Small intestine (tissue), 7 donors: ENCODE measurements at regions not wholly inside any gene's neighbourhood (a gene's known extent, or its start where the extent isn't known, plus 50 kb on each side); places are given as distances from the start of the nearest gene placed in this dataset.
"Not testable (repeated sequence)": the region's sequence is repeated elsewhere in the genome, so short reads cannot be mapped to it uniquely, and the experiment has no call there.

Source experiments
- DNase-seq, 2 donors: peaks; one replicate each; pipeline versions ENCODE4 v3.0.0 to v3.0.0-alpha.2; 2013
- FAIRE-seq: peaks from 2 replicates; lab custom pipeline; 2012; peaks lifted over from hg19 to GRCh38; lab: Jason Lieb, UNC
- H3K27ac ChIP-seq, 3 donors: one replicate each; pipeline ENCODE4 v1.5.1; 2013; ENCODE audit warnings: low read length in 2 of 3, mild to moderate bottlenecking in 2 of 3, control low read depth in 1 of 3, inconsistent platforms in 1 of 3, low read depth in 1 of 3, moderate library complexity in 1 of 3
- H3K27me3 ChIP-seq, 3 donors: one replicate each; pipeline ENCODE4 v1.6.1; 2013; ENCODE audit warnings: low read length in 3 of 3, inconsistent platforms in 1 of 3; ENCODE audit not compliant: control insufficient read depth in 3 of 3, insufficient read depth in 3 of 3
- H3K36me3 ChIP-seq, 3 donors: one replicate each; pipeline ENCODE4 v1.6.1; 2013; ENCODE audit warnings: low read length in 3 of 3, inconsistent platforms in 1 of 3, low read depth in 1 of 3, mild to moderate bottlenecking in 1 of 3, moderate library complexity in 1 of 3; ENCODE audit not compliant: control insufficient read depth in 3 of 3, insufficient read depth in 2 of 3
- H3K4me1 ChIP-seq, 3 donors: one replicate each; pipeline ENCODE4 v1.6.1; 2013; ENCODE audit warnings: low read length in 2 of 3, inconsistent platforms in 1 of 3, low read depth in 1 of 3, mild to moderate bottlenecking in 1 of 3, moderate library complexity in 1 of 3; ENCODE audit not compliant: control insufficient read depth in 3 of 3, insufficient read depth in 2 of 3
- H3K4me3 ChIP-seq, 3 donors: one replicate each; pipeline ENCODE4 v1.5.1; 2013; ENCODE audit warnings: low read length in 3 of 3, control low read depth in 1 of 3, inconsistent platforms in 1 of 3, low read depth in 1 of 3, mild to moderate bottlenecking in 1 of 3, moderate library complexity in 1 of 3
- H3K9me3 ChIP-seq, 2 donors: one replicate each; pipeline ENCODE4 v1.6.1; 2013; ENCODE audit warnings: low read depth in 1 of 2, low read length in 1 of 2; ENCODE audit not compliant: control insufficient read depth in 2 of 2, insufficient read depth in 1 of 2
- WGBS, 3 donors: extraction: QIAGEN DNeasy Blood & Tissue Kit; methylation state at CpG; one replicate each; pipeline ENCODE4 v1.1.7; 2013; 5-methylcytosine and 5-hydroxymethylcytosine counted together
- donor health status: healthy with polysubstance abuse.
- donor health status: control.
- donor health status: control.
- donor health status: Bipolar disorder and iron deficiency.
- donor health status: healthy.

GRCh38 chr5:163293836-163294235, 143.6 kb upstream of the CCNG1 start:
- H3K27ac ChIP-seq, result no peak overlapping the region
- no peaks in the 10 kb centered on the region for H3K4me1 ChIP-seq
- H3K36me3 ChIP-seq, result no peaks in the 10 kb centered on the region
- no peak for DNase-seq
- H3K4me3 ChIP-seq, result no peak overlapping the region
- no peaks in the 10 kb centered on the region for H3K9me3 ChIP-seq
- no peak for FAIRE-seq
- H3K27me3 ChIP-seq, result no peaks in the 10 kb centered on the region
- 63 to 87% (median 79%) methylated on average over 1 of the region's 1 CpG for WGBS, 3 donors

GRCh38 chr5:163303718-163304117, 133.7 kb upstream of the CCNG1 start:
- no peaks in the 10 kb centered on the region for H3K27me3 ChIP-seq
- H3K4me3 ChIP-seq, result no peak overlapping the region
- no peaks in the 10 kb centered on the region for H3K4me1 ChIP-seq
- 74 to 81% (median 77%) methylated on average over 9 of the region's 9 CpGs for WGBS, 3 donors
- H3K36me3 ChIP-seq, result no peaks in the 10 kb centered on the region
- H3K27ac ChIP-seq, result no peak overlapping the region
- no peak for FAIRE-seq
- no peaks in the 10 kb centered on the region for H3K9me3 ChIP-seq
- no peak for DNase-seq

GRCh38 chr5:163305655-163306054, 131.7 kb upstream of the CCNG1 start:
- H3K4me3 ChIP-seq, result no peak overlapping the region
- H3K27me3 ChIP-seq, result no peaks in the 10 kb centered on the region
- H3K9me3 ChIP-seq, result no peaks in the 10 kb centered on the region
- DNase-seq (no peak), FAIRE-seq (no peak)
- H3K36me3 ChIP-seq, result no peaks in the 10 kb centered on the region
- WGBS, 3 donors, result 48 to 60% (median 53%) methylated on average over 3 of the region's 3 CpGs
- H3K4me1 ChIP-seq, result no peaks in the 10 kb centered on the region
- H3K27ac ChIP-seq, result no peak overlapping the region

GRCh38 chr5:163306421-163306820, 131.0 kb upstream of the CCNG1 start:
- Histone ChIP-seq H3K27ac (no peak overlapping the region), H3K4me1 (no peaks in the 10 kb centered on the region), H3K9me3 (no peaks in the 10 kb centered on the region), H3K36me3 (no peaks in the 10 kb centered on the region), H3K4me3 (no peak overlapping the region), H3K27me3 (no peaks in the 10 kb centered on the region)
- WGBS, 3 donors, result 29 to 59% (median 41%) methylated on average over 2 of the region's 2 CpGs
- no peak for FAIRE-seq
- DNase-seq, result peak; percentile 18 to 24

- Histone ChIP-seq H3K4me1 (no peaks in the 10 kb centered on the region), H3K36me3 (no peaks in the 10 kb centered on the region), H3K4me3 (no peak overlapping the region), H3K27me3 (no peaks in the 10 kb centered on the region), H3K27ac (no peak overlapping the region), H3K9me3 (peaks cover 0 to 20% of the 10 kb centered on the region in 2 donors)
- DNase-seq (no peak), FAIRE-seq (no peak)
- 83 to 96% (median 87%) methylated on average over 2 of the region's 2 CpGs for WGBS, 3 donors
Observed at GRCh38 chr5:163309914-163310313, 127.5 kb upstream of the CCNG1 start.

GRCh38 chr5:163310997-163311396, 126.4 kb upstream of the CCNG1 start:
- Histone ChIP-seq H3K36me3 (no peaks in the 10 kb centered on the region), H3K4me1 (no peaks in the 10 kb centered on the region), H3K4me3 (no peak overlapping the region), H3K9me3 (peaks cover 0 to 20% of the 10 kb centered on the region in 2 donors), H3K27ac (no peak overlapping the region), H3K27me3 (no peaks in the 10 kb centered on the region)
- no peak for FAIRE-seq
- WGBS, 3 donors, result 26 to 46% (median 35%) methylated on average over 1 of the region's 1 CpG
- DNase-seq, result no peak

GRCh38 chr5:163312598-163312997, 124.8 kb upstream of the CCNG1 start:
- Histone ChIP-seq H3K4me1 (no peaks in the 10 kb centered on the region), H3K27me3 (no peaks in the 10 kb centered on the region), H3K27ac (no peak overlapping the region), H3K4me3 (no peak overlapping the region), H3K36me3 (no peaks in the 10 kb centered on the region), H3K9me3 (peaks cover 0 to 20% of the 10 kb centered on the region in 2 donors)
- WGBS, 3 donors, result 61 to 64% (median 62%) methylated on average over 2 of the region's 2 CpGs
- no peak for DNase-seq
- FAIRE-seq, result no peak

- not testable (repeated sequence) for H3K4me1 ChIP-seq, DNase-seq, H3K27ac ChIP-seq, H3K4me3 ChIP-seq, H3K27me3 ChIP-seq, H3K36me3 ChIP-seq, FAIRE-seq
- H3K9me3 ChIP-seq, result peaks cover 0 to 20% of the 10 kb centered on the region in 2 donors
- WGBS, 3 donors, result 71 to 83% (median 78%) methylated on average over 7 of the region's 7 CpGs
Observed at GRCh38 chr5:163313049-163313448, 124.3 kb upstream of the CCNG1 start.

GRCh38 chr5:163316374-163316773, 121.0 kb upstream of the CCNG1 start:
- FAIRE-seq, result not testable (repeated sequence)

More at GRCh38 chr5:163316374-163316773, 121.0 kb upstream of the CCNG1 start:
- not testable (repeated sequence) for H3K27ac ChIP-seq, H3K4me1 ChIP-seq, H3K27me3 ChIP-seq, DNase-seq, H3K36me3 ChIP-seq, H3K4me3 ChIP-seq
- peaks cover 0 to 20% of the 10 kb centered on the region in 2 donors for H3K9me3 ChIP-seq
- 82 to 87% (median 86%) methylated on average over 6 of the region's 6 CpGs for WGBS, 3 donors
